ENCODE measurements at regions not wholly inside any gene's neighbourhood (a gene's known extent, or its start where the extent isn't known, plus 50 kb on each side); places are given as distances from the start of the nearest gene placed in this dataset.

DNA sequence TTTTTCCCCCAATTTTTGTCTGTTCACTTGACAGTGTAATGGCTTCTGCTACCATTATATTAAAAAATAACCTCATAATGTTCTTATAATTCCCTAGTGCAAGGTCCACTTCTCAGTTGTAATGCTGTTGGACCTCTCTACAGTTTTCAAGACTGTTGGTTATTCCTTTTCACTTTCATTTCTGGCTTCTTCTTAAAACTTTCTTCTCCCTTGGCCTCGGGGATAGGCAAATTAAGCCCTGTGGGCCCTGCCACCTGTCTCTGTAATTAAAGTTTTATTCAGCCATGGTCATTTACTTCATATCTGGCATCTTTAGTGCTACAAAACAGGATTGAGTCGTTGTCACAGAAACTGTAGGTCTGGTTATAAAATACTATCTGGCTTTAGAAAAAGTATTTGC, 313.5 kb downstream of the KLF12 start:
- Histone ChIP-seq H3K27ac (no peak overlapping the region), H3K9me3 (no peaks in the 10 kb centered on the region), H3K4me3 (no peak overlapping the region), H3K27me3 (ENCODE audit: insufficient read depth in 3 of 3, low read length in 2 of 3) (no peaks in the 10 kb centered on the region), H3K4me1 (no peaks in the 10 kb centered on the region), H3K36me3 (ENCODE audit: insufficient read depth in 1 of 2, low read depth in 1 of 2) (no peaks in the 10 kb centered on the region)
- WGBS, 3 donors = 33 to 55% (median 38%) methylated on average over 2 of the region's 2 CpGs
- no peak for TF ChIP-seq CTCF (IDR thresholded peaks at IDR 0.05)
- no peak for DNase-seq
- no peak for ATAC-seq
- intact Hi-C loops (cut with DNase I) = no loop called here

- intact Hi-C loops (cut with DNase I) = no loop called here
- H3K27me3 ChIP-seq (ENCODE audit: insufficient read depth in 3 of 3, low read length in 2 of 3) = no peaks in the 10 kb centered on the region
- no peak for TF ChIP-seq CTCF (IDR thresholded peaks at IDR 0.05)
- H3K9me3 ChIP-seq = no peaks in the 10 kb centered on the region
- DNase-seq (no peak), ATAC-seq (no peak)
- H3K27ac ChIP-seq = no peak overlapping the region
- no peaks in the 10 kb centered on the region for H3K36me3 ChIP-seq (ENCODE audit: insufficient read depth in 1 of 2, low read depth in 1 of 2)
- H3K4me3 ChIP-seq = no peak overlapping the region
- WGBS, 3 donors = 92 to 93% (median 93%) methylated on average over 3 of the region's 3 CpGs
- H3K4me1 ChIP-seq = no peaks in the 10 kb centered on the region
These were observed 313.9 kb downstream of the KLF12 start for GRCh38 chr13:73820285-73820684.

DNA sequence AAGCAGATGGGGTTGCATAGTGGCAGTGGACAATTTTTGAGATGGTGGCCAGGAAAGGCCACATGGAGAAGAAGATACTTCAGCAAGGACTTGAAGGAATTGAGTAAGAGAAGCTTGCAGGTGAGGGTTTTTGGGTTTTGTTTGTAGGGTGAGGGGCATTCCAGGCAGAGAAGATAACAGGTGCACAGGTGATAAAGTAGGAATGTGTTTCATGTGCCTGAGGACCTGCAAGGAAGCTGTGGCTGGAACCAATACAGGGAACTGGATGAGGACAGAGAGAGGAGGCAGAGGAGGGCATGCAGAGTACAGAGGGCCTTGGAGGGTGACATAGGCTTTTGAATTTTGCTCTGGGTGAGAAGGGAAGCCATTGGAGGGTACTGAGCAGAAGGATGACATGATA, 314.5 kb downstream of the KLF12 start:
- H3K9me3 ChIP-seq = no peaks in the 10 kb centered on the region
- H3K27me3 ChIP-seq (ENCODE audit: insufficient read depth in 3 of 3, low read length in 2 of 3) = no peaks in the 10 kb centered on the region
- TF ChIP-seq CTCF (IDR thresholded peaks at IDR 0.05) = no peak
- no peak overlapping the region for H3K27ac ChIP-seq
- H3K36me3 ChIP-seq (ENCODE audit: insufficient read depth in 1 of 2, low read depth in 1 of 2) = no peaks in the 10 kb centered on the region
- ATAC-seq (no peak), DNase-seq (no peak)
- no peak overlapping the region for H3K4me3 ChIP-seq
- no peaks in the 10 kb centered on the region for H3K4me1 ChIP-seq
- intact Hi-C loops (cut with DNase I) = no loop called here

GRCh38 chr13:73816702-73817101, 317.5 kb downstream of the KLF12 start:
- H3K4me3 ChIP-seq = no peak overlapping the region
- intact Hi-C loops (cut with DNase I) = no loop called here
- H3K27me3 ChIP-seq (ENCODE audit: insufficient read depth in 3 of 3, low read length in 2 of 3) = no peaks in the 10 kb centered on the region
- 93 to 100% (median 100%) methylated on average over 2 of the region's 2 CpGs for whole genome bisulfite sequencing, 3 donors
- DNase-seq (no peak), ATAC-seq (no peak)
- no peaks in the 10 kb centered on the region for H3K36me3 ChIP-seq (ENCODE audit: insufficient read depth in 1 of 2, low read depth in 1 of 2)
- no peak for TF ChIP-seq CTCF (IDR thresholded peaks at IDR 0.05)
- H3K27ac ChIP-seq = no peak overlapping the region
- H3K4me1 ChIP-seq = no peaks in the 10 kb centered on the region
- H3K9me3 ChIP-seq = no peaks in the 10 kb centered on the region

DNA sequence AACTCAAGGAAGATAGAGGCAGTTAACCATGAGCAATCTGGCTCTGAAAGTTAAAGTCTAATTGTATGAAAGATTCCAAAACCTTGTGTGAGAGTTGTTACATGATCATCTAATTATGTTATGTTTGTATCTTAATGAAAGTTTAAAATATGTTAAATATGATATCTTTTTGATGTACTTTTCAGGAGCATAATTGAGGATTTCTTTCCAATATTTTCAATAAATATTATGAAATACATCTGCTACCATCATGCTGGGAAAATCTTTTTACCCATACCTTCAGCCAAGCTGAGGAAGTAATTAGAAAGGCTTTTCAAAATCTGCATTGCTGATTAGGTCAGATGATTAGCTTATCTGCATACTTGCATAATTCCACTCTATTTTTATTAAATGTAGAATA, 318.4 kb downstream of the KLF12 start:
- Histone ChIP-seq H3K4me3 (no peak overlapping the region), H3K27ac (no peak overlapping the region), H3K9me3 (no peaks in the 10 kb centered on the region), H3K36me3 (ENCODE audit: insufficient read depth in 1 of 2, low read depth in 1 of 2) (no peaks in the 10 kb centered on the region), H3K27me3 (ENCODE audit: insufficient read depth in 3 of 3, low read length in 2 of 3) (no peaks in the 10 kb centered on the region), H3K4me1 (no peaks in the 10 kb centered on the region)
- intact Hi-C loops (cut with DNase I) = no loop called here
- DNase-seq (no peak), ATAC-seq (no peak)
- no peak for TF ChIP-seq CTCF (IDR thresholded peaks at IDR 0.05)
